ENCODE measurements at regions not wholly inside any gene's neighbourhood (a gene's known extent, or its start where the extent isn't known, plus 50 kb on each side); places are given as distances from the start of the nearest gene placed in this dataset.
"Not testable (repeated sequence)": the region's sequence is repeated elsewhere in the genome, so short reads cannot be mapped to it uniquely, and the experiment has no call there.

DNA sequence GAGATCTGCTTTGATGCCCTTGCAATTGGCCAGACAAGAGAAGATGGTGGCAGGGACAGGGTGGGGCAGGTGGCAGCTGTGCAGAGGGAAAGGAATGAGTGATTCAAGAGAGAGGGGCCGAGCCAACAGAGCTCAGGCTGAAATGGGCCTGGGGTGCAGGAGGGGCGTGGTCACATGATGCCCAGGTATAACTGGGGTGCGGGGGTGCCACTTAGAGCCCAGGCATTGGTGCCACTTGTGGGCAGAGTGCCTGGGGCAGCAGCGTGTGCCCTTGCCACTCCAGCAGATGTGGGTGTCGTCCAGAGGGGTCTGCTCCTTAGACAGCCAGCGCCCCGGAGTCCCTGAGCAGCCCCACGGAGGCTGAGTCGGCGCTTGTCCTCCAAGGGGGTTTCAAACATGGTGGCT lies 88.7 kb downstream of the PLXNA1 start:
- no peak for DNase-seq (ENCODE audit: low spot score)

DNA sequence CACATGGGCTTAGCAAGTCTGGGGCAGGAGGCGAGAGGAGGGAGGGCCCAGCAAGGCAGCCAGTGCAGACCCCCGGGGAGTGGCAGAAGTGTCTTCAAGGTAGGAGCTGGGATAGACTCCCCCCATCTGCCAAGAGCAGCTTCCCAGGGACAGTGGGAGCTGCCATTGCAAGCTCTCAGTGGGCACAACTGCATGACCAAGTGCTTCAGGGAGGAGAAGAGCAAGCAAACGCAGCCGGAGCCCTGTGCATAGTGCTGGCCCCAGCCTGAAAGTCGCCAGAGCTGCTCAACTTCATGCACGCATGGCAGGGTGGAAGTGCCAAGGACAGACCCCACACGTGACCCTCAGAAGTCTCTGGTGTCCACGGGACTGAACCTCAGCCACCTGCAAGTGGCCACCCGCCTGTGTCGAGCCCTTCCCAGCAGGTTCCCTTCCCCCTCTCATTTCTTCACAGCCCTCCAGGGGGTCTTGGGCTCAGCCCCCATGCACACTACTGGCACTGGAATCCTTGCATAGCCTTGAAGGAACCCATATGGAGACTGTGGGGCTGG lies 89.4 kb downstream of the PLXNA1 start:
- DNase-seq (ENCODE audit: low spot score): no peak

DNA sequence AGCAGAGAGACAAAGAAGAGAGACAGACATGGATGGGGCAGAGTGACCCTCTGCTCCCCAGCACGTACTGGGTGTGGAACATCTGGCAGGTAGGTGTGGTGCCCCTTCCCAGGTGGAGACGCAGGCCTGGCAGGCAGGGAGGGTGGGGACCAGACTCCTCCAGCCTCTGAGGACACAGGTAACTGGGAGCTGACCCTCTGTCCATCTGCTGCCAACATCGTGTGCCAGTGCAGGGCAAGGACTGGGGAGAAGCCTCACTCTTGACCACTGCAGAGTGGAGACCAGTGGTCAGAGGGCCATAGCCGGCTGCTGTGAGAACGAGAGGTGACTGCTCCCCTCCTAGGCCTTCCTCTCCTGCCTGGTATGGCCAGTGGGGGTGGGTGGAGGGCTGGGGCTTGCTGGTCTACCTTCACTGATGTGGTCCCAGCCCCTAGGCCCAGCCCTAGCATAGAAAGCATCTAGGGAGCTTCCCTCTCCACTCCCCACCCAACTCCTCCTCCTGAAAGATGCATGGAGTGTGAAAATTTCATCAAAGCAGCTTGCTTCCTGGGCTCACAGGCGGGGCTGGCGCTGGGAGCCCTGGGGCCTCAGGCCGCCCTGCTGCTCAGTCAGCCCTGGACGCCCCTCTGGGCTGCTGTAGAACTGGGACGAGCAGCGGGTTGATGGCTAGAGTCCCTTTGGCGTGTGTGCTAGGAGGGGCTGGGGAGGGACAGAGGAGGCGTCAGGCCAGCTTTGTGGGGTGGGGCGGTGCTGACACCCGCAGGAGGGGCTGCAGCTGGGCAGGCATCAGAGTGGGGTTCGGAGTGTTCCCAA lies 90.3 kb downstream of the PLXNA1 start:
- no peak for DNase-seq (ENCODE audit: low spot score)

DNA sequence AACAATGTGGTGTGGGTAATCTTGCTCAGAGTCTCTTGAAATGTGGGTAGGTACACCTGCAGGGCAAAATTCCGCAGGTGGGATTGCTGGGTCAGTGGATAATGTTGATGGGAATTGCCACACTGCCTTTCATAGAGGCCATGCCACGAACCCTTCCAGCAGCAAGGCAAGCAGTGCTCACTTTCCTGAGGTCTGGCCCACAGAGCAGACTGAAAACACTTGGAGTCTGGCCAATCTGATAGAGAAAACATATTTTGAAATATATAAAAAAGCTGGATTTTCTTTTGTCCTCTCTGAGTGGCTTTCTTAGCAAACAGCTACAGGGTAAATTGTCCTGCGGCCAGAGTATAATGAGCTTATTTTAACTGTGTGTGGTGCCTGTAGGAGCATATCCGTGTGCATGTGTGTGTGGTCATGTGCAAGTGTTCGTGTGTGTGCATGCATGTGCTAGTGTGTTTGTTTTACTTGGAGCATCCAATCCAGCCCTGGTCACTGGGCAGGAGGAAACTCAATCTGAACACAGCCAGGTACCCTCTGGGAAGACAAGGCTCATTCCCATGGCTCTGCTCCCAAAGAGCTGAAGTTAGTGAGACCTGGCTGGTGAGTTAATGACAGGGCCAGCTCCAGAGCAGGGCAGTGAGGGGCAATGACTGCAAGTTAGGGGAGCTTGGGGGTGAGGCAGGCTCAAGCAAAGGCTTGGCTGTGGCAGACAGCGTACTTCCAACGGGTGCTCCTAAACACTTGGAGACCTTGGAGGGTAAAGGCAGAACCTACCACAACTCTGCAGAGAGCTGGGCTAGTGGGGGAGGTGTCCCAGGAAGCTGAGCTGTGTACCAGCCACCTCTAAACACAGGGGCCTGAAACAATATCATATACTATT lies 91.3 kb downstream of the PLXNA1 start:
- DNase-seq (ENCODE audit: low spot score): no peak

DNA sequence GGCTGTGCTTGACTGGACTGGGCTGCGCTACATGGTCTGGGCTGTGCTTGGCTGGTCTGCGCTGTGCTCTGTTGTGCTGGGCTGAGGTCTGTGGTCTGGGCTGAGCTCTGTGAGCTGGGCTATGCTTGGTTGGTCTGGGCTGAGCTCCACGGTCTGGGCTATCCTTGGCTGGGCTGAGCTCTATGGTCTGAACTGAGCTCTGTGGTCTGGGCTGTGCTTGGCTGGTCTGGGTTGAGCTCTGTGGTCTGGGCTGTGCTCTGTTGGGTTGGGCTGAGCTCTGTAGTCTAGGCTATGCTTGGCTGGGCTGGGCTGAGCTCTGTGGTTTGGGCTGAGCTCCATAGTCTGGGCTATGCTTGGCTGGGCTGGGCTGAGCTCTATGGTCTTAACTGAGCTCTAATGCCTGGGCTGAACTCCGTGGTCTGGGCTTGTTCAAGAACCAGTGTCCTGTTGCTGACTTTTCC lies 92.0 kb downstream of the PLXNA1 start:
- DNase-seq (ENCODE audit: low spot score): no peak

DNA sequence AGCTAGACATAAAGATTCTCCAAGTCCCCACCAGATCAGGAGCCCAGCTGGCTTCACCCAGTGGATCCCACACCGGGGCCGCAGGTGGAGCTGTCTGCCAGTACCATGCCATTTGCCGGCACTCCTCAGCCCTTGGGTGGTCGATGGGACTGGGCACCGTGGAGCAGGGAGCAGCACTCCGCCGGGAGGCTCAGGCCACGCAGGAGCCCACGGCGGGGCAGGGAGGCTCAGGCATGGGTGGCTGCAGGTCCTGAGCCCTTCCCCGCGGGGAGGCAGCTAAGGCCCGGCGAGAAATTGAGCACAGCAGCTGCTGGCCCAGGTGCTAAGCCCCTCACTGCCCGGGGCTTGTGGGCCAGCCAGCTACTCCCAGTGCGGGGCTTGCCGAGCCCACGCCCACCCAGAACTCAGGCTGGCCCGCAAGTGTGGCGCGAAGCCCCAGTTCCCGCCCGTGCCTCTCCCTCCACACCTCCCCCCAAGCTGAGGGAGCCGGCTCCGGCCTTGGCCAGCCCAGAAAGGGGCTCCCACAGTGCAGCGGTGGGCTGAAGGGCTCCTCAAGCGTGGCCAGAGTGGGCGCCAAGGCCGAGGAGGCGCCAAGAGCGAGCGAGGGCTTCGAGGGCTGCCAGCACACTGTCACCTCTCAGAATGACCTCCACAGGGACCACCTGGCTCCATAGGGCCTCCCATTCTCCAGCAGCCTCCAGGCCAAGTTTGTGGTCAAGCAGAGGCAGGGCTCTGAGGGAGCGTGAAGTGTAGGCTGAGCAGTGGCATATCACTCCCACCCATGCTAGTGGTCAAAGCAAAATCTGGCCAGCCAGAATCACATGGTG lies 93.5 kb downstream of the PLXNA1 start:
- DNase-seq (ENCODE audit: low spot score): not testable (repeated sequence)

DNA sequence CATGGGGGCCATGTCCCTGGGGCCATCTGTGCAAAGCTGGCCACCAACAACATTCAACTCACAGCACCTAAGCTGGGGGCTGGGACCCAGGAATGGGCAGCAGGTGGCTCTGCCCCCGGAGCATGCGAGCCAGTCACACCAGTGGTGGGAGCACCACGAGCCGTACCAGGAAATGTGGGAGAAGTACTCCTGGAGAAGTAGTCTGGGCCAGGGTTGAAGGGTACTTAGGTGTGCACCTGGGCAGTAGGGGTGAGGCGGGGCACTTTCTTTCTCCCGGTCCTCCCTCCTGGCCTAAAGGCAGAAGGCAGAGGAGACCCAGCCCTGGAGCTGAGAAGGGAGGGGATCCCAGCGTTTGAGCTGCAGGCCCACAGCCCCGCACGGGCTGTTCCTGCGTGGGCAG lies 94.2 kb downstream of the PLXNA1 start:
- DNase-seq (ENCODE audit: low spot score): no peak

DNA sequence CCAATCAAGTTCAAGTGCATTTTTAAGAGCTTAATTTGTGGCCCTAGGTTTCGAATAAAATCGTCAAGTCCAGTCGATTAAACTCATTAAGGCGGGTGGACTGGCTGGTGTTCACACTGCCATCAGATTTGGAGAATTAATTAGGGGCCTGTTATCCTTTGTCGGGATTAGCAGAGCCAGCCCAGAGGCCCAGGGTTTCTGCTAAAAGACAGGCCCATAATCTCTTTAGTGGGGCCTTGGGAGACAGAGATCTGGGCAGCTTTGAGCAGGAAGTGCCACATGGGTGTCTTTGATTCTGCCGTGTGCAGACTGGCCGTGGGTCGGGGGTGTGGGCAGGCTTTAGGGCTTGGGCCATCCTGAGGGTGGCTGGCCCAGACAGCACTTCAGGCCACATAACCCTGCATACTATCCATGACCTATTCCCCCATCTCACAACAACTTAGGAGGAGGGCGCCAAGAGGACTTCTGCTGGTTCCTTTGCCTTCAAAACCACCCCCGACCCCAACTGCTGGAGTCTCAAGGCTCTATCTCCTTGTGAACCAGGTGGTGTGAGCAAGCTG lies 94.7 kb downstream of the PLXNA1 start:
- DNase-seq (ENCODE audit: low spot score): no peak

DNA sequence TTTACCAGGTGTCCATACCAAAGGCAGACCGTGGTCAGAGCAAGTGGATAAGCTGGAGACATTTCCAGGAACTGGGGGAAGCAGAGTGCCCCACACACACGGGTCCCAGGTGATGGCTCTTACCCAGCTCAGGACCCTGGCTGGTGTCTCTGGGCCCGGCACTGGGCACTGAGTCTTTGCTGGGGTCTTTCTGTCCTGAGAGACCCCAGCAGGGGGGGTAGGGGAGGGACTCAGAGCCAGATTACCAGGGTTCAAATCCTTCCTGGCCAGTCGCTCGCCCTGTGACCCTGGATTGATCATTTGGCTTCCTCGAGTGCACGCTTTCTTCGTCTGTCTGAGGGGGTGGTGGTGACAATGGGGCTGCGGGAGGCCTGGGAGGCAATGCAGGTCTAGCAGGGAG lies 95.7 kb downstream of the PLXNA1 start:
- DNase-seq (ENCODE audit: low spot score): no peak

DNA sequence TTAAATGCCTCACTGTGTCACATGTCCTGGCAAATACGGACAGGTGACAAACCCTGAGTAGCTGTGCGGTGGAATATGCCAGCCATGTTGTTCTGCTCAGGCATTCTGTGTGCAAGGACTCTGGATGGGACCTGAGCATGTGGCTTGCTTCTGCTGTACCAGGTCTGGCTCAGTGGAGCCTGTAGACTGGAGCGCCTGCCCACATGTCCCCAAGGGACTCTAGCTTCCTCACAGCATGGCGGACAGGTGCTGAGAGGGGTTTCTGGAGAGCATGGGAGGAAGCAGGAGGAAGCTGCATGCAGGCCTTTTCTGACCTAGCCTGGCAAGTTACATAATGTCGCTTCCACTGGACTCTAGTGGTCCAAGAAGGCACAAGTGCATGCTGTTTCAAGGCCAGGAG lies 96.3 kb downstream of the PLXNA1 start:
- DNase-seq (ENCODE audit: low spot score): no peak

DNA sequence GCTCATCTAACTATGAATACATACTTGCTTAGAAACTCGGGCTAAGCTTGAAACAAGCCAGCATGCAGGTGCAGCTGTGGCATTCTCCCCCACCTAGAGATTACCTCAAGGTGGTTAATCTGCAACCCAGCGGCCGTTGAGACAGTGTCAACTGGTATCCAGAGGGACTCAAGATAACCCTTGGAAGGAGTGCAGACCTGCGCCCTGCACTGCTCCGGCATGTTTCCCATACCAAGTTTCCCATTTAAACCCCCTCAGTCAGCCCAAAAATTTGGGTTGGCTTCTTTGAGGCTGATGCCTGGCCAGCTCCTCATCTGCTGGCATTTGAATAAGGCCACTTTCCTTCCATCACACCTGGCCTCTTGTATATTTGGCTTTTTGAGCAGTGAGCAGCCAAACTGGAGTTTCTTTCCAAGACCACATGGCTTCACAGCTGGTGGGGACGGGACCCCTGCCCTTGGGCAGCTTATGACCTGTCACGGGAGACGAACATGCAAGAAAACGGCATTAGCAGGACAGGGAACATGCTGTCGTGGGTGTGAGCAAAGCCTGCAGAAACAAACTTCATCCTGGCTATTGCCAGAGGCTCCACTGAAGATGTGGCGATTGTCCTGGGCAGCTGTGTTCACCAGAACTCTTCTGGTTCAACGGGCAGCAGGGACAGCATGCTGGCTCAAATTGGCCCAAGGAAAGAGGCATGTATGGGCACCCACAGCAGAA lies 98.2 kb downstream of the PLXNA1 start:
- no peak for DNase-seq (ENCODE audit: low spot score)

DNA sequence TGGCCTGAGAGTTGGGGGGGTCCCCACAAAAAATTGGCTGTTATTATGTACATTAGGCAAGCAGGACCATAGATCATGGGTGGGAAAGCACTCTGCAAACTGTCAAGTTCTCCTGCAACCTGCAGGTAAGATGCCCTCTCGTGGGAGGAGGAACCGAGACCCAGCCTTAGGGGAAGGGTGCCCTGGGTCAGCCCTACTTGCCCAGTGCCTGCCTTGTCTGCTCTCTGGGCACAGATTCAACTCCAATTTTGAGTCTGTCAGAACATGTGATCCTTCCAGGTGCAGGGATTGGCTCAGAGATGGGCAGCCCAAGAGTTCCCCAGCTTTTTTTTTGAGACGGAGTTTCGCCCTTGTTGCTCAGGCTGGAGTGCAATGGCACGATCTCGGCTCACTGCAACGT lies 99.2 kb downstream of the PLXNA1 start:
- DNase-seq (ENCODE audit: low spot score): no peak

DNA sequence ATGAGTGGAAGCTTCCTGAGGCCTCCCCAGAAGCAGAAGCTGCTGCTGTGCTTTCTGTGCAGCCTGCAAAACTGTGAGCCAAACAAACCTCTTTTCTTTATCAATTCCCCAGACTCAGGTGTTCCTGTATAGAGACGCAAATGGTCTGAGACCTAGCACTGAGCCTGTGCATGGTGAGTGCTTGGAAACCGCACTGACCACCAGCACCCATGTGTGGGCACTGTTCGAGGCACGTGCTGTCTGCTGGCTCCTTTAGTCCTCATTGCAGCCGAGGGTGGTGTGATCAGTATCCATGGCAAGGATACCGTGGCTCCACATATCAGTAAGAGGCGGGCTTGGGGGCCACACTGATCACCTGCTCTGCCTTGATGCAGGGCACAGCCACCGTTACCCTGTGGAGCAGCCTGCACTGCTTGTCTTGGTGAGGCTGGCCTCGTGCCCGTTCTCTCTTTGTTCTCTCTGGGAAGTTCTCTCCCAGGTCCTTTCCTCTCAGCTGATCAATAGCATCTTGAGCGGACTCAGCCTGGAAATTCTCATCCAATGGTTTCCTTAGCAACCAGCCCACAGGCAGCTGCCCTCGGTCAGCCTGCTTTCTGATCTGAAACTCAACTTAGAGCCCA lies 101.0 kb downstream of the PLXNA1 start:
- no peak for DNase-seq (ENCODE audit: low spot score)

DNA sequence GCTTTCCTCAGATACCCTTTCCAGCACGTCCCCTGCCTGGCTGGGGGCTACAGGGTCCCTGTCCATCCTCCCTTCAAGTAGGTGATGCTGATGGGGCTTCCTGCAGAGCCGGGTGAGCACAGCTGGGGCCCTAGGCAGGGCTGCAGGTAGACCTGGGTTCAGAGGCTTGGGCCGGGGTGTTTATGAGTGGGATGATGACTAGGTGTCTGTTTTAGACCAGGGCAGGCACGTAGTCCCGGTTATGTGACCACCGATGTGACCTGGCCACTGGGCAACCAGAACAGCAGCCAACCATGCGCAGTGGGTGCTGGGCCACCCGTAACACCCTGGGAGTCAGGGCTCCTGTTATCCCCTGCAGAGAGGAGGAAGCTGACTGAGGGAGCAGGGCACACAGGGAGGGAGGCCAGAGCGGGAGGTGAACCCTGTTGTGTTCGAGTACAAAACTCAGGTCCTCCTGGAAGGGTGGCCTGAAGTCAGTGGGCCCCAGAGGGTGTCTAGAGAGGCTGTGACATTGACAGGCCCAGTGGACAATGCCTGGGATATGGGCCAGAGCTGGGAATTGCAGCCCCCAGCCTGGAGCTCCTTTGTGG lies 101.6 kb downstream of the PLXNA1 start:
- no peak for DNase-seq (ENCODE audit: low spot score)

DNA sequence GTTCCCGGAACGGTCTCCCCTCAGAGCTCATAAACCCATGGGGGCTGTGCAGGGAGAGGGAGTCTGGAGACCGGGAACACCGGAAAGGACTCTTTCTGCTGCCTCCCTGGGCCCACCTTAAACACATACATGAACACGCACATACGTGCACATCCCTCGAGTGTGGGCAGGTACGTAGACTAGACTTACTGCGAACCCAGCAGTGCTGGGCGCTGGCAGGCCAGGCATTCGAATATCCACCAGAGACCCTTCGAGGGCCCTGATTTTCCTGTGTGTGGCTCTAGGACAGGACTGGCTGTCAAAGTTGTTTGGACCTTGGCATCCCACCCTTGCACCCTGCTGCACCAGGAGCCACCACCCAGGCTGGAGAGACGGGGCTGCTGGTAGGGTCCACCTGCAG lies 102.7 kb downstream of the PLXNA1 start:
- no peak for DNase-seq (ENCODE audit: low spot score)

DNA sequence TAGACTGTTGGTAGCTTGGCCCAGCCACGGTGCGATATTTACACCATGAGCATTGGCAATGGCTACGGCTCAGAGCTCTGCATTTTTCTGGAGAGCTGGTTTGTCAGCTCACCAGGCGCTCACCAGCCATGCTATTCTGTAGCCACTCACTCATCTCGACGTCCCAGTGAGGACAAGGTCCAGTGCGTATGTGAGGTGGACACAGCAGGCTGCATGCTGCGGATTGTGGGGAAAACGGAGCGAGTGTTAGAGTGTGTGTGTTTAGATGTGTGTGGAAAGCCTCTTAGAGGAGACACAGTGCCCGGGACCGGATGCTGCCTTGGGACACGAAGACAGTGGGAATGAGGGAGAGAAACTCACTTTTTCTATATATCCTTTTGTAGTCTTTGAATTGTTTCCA lies 103.7 kb downstream of the PLXNA1 start:
- not testable (repeated sequence) for DNase-seq (ENCODE audit: low spot score)

DNA sequence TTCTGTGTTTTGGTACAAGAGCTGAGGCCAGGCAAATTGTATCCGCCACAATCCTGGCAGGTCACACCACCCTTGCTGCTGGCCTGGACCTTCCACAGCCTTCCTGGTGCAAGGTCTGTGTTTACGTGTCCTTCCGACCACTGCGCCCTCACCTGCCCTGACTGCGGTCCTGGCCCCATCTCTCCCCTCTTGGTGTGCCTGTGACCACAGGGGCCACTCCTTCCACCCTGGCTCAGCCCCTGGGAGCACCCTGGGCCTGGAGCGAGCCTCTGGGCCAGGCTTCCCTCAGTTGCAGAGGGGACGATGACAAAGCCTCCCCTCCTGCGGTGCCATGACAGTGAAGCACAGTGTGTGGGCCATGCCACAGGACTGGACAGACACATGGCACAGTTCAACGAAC lies 104.5 kb downstream of the PLXNA1 start:
- DNase-seq (ENCODE audit: low spot score): no peak

DNA sequence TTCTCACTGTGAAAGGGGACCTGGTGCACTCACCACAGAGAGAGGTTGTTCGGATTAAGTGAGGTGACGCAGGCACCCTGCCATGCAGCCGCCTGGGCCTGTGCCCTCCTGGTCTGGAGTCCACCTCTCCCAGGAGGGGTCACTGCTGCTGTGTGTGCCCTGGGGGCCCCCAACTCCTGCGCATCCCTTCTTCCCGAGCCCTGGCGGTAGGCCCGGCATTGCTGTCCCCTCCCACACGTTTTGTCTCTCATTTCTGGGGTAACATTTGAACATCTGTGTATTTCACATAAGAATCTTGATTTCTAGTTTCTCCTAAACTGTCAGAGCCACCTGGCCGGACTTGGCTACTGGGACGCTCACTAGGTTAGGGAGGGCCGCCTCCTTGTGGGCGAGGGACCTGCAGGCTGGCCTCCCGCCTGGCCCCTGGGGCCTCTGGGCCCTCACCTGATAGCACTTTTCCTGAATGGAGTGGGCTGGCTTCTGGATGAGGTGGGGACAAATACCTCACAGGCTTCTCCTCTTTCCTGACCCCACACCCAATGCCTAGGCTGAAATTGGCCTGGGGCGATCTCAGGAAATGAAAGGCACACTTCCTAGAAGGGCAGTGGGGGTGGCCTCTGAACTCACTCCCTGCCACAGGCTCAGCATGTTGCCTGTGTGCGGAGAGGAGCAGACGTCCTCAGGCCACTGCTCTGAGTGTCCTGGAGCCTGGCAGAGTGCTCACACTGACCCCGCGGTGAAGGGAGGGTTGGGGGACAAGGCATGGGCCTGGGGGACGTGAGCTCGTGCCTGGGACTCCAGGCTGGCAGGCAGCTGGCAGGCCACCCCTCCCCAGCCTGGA lies 104.2 kb upstream of the PRR23E start:
- DNase-seq (ENCODE audit: low spot score): no peak

DNA sequence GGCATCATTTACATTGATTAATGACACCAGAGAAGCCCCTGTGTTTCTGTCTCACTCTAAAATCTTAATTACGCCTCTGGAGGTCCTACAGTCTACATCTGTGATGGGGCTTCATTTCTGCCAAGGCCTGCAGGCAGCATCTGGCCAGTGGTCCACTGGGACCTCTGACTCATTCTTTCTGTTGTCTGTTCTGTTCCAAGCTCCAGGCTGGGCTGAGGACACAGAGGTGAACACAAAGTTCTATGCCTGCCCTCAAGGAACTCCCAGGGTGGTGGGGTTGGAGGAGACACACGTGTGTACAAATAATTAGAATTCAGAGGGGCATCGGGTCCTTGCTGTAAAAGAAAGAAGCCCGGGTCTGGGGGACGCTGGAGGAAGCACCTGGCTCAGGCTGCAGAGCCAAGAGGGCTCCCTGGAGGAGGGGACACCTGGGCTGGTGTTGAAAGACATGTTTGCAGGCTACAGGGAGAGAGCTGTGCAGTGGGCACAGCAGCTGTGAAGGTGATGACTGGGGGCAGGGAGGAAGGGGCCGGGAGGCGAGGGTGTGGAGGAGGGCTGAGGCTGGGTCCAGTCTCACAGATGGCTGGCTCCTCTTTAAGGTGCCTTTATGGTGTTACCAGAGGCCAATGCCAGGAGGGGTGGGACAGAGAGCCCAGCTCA lies 103.3 kb upstream of the PRR23E start:
- no peak for DNase-seq (ENCODE audit: low spot score)

All from HuH-7.5 (cell line).